ENCODE measurements at regions not wholly inside any gene's neighbourhood (a gene's known extent, or its start where the extent isn't known, plus 50 kb on each side); places are given as distances from the start of the nearest gene placed in this dataset.

GRCh38 chr16:85263239-85263585 is 150.9 kb upstream of the CIBAR2 start:
- TF ChIP-seq CTCF (IDR thresholded peaks at IDR 0.05) (no peak), POLR2AphosphoS5 (IDR thresholded peaks at IDR 0.05) (no peak), POLR2A (IDR thresholded peaks at IDR 0.05) (no peak)
